IPS DF 6.9 (cell line): ENCODE measurements at regions not wholly inside any gene's neighbourhood (a gene's known extent, or its start where the extent isn't known, plus 50 kb on each side); places are given as distances from the start of the nearest gene placed in this dataset.
"Not testable (repeated sequence)": the region's sequence is repeated elsewhere in the genome, so short reads cannot be mapped to it uniquely, and the experiment has no call there.

Experiments
- DNase-seq: peaks from one replicate; pipeline ENCODE4 v3.0.0-alpha.2; 2013; ENCODE audit warnings: low read depth, low spot score
- H3K27ac ChIP-seq: one replicate; pipeline ENCODE4 v1.5.1; 2013; ENCODE audit warnings: low read length, control low read depth
- H3K27me3 ChIP-seq: 2 replicates; pipeline ENCODE4 v1.6.1; 2013; ENCODE audit warnings: mild to moderate bottlenecking, low read length; ENCODE audit not compliant: control insufficient read depth, insufficient read depth
- H3K36me3 ChIP-seq: 2 replicates; pipeline ENCODE4 v1.6.1; 2013; ENCODE audit warnings: low read length; ENCODE audit not compliant: control insufficient read depth, insufficient read depth
- H3K4me1 ChIP-seq: 2 replicates; pipeline ENCODE4 v1.6.1; 2013; ENCODE audit warnings: low read length; ENCODE audit not compliant: control insufficient read depth, insufficient read depth
- H3K4me3 ChIP-seq: 2 replicates; pipeline ENCODE4 v1.5.1; 2013; ENCODE audit warnings: mild to moderate bottlenecking, low read length
- H3K9me3 ChIP-seq: 2 replicates; pipeline ENCODE4 v1.6.1; 2013; ENCODE audit warnings: low read length, inconsistent platforms; ENCODE audit not compliant: control insufficient read depth, insufficient read depth
- WGBS: extraction: QIAGEN DNeasy Blood & Tissue Kit; methylation state at CpG from one replicate; pipeline ENCODE4 v1.1.7; 2013; ENCODE audit warnings: mixed read lengths, missing lambda C conversion rate; ENCODE audit not compliant: insufficient read length, insufficient coverage; 5-methylcytosine and 5-hydroxymethylcytosine counted together

DNA sequence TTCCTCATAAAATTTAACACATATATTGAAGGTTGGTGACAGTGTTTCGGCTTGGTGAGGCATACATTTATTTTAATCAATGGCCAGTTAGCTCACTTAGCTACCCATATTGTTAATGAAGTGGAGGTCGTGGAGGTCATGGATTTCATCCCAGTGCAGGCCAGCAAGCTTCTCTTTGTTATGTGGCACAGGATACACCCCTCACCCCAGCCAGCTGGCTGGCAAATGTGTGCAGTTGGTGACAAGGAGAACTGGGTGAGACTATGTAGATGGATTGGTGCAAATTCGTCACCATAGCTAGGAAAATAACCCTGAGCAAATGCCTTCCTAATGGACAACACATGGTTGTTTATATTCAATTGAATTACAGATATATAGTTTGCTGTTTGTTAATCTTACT lies 50.5 kb upstream of the FOXP2 start:
- no peak overlapping the region for H3K4me3 ChIP-seq
- no CpG with 5 or more reads among the region's 3 CpGs for WGBS
- H3K36me3 ChIP-seq: no peaks in the 10 kb centered on the region
- no peaks in the 10 kb centered on the region for H3K9me3 ChIP-seq
- H3K4me1 ChIP-seq: no peaks in the 10 kb centered on the region
- no peak for DNase-seq
- H3K27me3 ChIP-seq: no peaks in the 10 kb centered on the region
- H3K27ac ChIP-seq: no peak overlapping the region

DNA sequence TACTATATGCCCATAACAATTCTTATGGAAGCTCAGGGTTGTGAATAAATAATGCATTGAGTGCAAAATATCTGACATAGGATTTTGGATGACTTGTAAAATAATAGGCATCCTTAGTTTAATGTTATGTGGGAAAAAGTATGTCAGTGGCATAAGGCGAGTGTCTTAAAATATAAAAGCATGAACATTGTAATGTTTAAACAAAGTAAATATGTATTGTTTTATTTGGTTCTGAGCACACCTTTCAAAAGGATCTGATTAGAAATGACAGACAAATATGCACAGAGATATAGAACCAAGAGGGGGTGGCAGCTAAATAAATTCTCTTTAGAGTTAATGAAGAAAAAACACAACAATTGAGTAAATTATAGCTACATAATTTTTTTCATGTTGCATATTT lies 51.3 kb upstream of the FOXP2 start:
- Histone ChIP-seq H3K27ac (no peak overlapping the region), H3K36me3 (no peaks in the 10 kb centered on the region), H3K27me3 (no peaks in the 10 kb centered on the region), H3K4me1 (no peaks in the 10 kb centered on the region), H3K9me3 (no peaks in the 10 kb centered on the region), H3K4me3 (no peak overlapping the region)
- no peak for DNase-seq
- no CpG with 5 or more reads among the region's 1 CpG for WGBS

DNA sequence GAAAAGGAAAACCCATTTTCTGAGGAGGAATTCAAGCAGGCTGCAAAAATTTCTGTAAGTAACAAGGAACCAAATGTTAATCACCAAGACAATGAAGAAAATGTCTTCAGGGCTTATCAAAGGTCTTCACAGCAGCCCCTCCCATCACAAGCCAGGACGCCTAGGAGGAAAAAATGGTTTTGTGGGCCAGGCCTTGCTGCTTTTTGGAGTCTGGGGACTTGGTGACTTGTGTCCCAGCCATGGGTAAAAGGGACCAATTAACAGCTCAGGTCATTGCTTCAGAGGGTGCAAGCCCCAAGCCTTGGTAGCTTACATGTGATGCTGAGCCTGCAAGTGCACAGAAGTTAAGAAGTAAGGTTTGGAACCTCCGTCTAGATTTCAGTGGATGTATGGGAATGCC lies 55.7 kb upstream of the FOXP2 start:
- WGBS: no CpG with 5 or more reads among the region's 2 CpGs

DNA sequence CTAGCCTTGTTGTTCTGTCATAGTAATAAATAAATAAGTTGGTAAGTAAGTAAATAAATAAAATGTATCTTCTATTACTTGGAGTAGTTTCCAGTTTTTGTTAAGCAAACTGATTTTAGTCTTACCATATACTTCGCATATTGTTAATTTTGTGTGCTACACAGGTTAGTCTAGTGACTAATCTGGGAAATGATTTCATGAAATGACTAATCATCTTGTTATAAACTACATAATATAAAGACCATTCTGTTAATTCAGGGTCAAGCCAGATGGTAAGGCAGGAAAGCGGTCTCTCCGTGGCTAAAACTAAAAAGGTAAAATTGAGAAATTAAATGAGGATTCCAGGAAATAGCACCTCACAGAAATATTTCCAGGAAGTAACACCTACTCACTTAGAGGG lies 58.5 kb upstream of the FOXP2 start:
- DNase-seq: no peak
- WGBS: no CpG with 5 or more reads among the region's 3 CpGs
- Histone ChIP-seq H3K9me3 (no peaks in the 10 kb centered on the region), H3K27ac (no peak overlapping the region), H3K27me3 (no peaks in the 10 kb centered on the region), H3K36me3 (no peaks in the 10 kb centered on the region), H3K4me3 (no peak overlapping the region), H3K4me1 (no peaks in the 10 kb centered on the region)

More for the DNA sequence above, 55.7 kb upstream of the FOXP2 start:
- Histone ChIP-seq H3K27ac (no peak overlapping the region), H3K4me3 (no peak overlapping the region), H3K4me1 (no peaks in the 10 kb centered on the region), H3K27me3 (no peaks in the 10 kb centered on the region), H3K9me3 (no peaks in the 10 kb centered on the region), H3K36me3 (no peaks in the 10 kb centered on the region)
- no peak for DNase-seq

DNA sequence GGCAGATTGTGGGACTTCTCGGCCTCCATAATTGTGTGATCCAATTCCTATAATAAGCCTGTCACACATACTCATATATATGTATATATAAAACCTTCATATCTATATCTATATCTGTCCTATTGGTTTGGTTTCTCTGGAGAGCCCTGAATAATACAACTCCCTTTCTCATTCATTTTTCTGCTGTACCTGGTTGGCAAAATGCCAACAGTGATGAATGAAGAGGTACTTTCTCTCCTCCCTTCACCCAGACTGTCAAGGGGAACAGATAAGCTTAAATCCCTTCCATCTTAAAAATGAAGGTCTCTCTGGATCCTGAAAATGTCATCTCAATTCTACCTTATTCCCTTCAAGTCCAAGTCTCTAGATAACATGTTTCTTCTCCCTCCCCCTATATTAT lies 60.3 kb upstream of the FOXP2 start:
- H3K9me3 ChIP-seq: no peaks in the 10 kb centered on the region
- no CpG with 5 or more reads among the region's 1 CpG for WGBS
- no peaks in the 10 kb centered on the region for H3K36me3 ChIP-seq
- H3K27me3 ChIP-seq: no peaks in the 10 kb centered on the region
- no peak for DNase-seq
- no peaks in the 10 kb centered on the region for H3K4me1 ChIP-seq
- H3K4me3 ChIP-seq: no peak overlapping the region
- H3K27ac ChIP-seq: no peak overlapping the region

DNA sequence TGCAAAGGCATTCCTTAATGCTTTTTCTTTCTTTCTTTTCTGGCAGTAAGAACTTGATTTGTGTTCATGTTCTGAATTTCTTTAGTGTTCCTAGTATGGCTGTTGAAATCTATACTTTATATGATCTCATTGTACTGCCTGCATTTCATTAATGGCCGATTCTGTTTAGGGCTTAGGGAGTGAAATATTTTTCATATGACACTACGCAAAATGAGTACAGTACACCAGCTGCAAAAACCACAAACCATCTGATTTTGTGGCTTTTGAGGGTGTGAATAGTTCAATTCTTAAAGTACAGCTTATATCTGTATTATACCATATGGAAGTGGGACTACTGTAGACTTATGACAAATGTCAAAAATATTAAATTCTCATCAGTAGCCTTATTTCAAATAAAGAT lies 69.1 kb upstream of the FOXP2 start:
- Histone ChIP-seq H3K4me1 (no peaks in the 10 kb centered on the region), H3K27ac (no peak overlapping the region), H3K27me3 (no peaks in the 10 kb centered on the region), H3K36me3 (no peaks in the 10 kb centered on the region), H3K9me3 (no peaks in the 10 kb centered on the region), H3K4me3 (no peak overlapping the region)
- no CpG with 5 or more reads among the region's 2 CpGs for WGBS
- DNase-seq: no peak

DNA sequence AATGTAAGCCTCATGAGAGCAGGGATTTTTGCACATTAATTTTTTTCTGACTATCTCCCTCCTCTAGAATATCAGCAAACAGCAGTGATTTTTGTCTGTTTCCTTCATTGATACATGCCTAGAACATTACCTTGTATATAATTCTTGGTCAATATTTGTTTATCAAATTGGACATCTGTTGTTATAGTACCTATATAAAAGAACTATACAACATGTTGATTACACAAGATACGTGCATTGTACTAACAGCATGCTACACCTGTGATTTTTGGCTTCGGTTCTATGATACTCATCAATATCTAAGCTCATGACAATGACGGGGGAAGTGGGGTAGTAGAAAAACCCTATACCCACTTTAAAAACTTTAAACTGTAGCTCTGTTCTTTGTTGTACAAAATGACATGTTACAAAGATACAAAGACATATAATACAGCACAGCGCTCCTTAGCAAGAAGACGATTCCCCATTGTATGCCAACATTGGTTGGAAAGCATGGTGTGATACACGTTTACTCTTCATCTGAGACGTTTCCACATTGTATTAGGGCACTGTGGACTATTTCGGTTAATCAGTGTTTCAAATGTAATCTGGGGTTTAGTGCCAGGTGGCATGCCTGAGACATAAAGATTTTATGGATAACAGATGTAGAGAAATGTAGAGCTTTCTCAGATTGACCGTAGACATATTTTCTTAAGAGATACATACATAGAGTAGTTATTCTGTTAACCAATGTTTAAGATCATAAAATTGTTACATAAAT lies 70.5 kb upstream of the FOXP2 start:
- H3K27me3 ChIP-seq: no peaks in the 10 kb centered on the region
- no peaks in the 10 kb centered on the region for H3K4me1 ChIP-seq
- no CpG with 5 or more reads among the region's 9 CpGs for WGBS
- no peak overlapping the region for H3K27ac ChIP-seq
- no peak for DNase-seq
- no peaks in the 10 kb centered on the region for H3K36me3 ChIP-seq
- no peaks in the 10 kb centered on the region for H3K9me3 ChIP-seq
- H3K4me3 ChIP-seq: no peak overlapping the region

DNA sequence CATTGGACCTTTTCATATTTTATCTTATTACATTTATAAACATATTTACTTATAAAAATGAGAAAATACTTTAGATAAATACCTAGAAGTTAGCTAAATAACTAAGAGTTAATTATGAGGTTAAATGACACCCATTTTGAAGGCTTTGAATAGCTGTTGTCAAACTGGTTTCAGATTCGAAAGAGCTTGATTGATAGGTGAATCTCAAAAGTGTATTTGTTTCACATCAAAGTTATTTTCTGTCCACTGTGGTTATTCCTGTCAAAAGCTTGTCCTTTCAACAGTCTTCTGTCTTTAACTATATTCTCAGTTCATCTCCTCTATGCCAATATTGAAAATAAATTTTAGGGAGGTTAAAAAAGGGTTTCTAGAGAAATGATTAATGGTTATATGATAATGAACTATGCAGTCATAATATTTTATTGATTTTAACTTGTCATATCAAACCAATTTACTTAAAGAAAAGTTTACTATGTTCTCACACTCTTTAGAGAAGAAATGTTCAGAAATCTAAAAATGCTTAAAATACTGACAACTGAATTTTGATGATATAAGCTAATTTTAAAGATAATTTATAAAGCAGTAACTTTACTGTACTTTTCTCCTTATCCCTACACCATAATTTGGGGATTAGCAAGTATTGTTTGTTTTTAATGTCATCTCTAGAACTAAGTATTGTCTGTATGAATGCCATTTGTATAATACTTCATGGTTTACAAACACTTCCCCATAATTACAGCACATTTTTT lies 72.0 kb upstream of the FOXP2 start:
- DNase-seq: no peak
- H3K9me3 ChIP-seq: no peaks in the 10 kb centered on the region
- H3K27me3 ChIP-seq: no peaks in the 10 kb centered on the region
- no peak overlapping the region for H3K4me3 ChIP-seq
- no peaks in the 10 kb centered on the region for H3K4me1 ChIP-seq
- no peaks in the 10 kb centered on the region for H3K36me3 ChIP-seq
- no peak overlapping the region for H3K27ac ChIP-seq
- WGBS: no CpG with 5 or more reads among the region's 1 CpG

DNA sequence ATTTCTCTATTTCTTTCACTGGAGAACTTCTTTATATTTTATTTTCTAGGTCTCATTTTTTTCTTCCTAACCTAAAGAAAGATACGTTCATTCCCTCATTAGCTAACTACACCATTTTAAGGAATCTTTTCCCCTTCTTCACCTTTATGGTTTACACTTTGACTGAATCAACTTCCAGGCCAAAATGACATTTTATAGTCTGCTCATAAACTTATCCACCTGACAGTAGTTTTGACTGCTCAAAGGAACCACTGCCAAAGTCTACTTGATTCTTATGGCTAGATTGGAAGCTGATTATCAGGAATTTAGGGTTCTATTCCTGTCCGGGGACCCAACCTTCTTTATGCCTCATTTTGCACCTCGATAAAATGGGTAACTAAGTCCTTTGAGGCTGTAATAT lies 73.0 kb upstream of the FOXP2 start:
- no peaks in the 10 kb centered on the region for H3K4me1 ChIP-seq
- H3K9me3 ChIP-seq: no peaks in the 10 kb centered on the region
- no peak for DNase-seq
- H3K27ac ChIP-seq: no peak overlapping the region
- H3K36me3 ChIP-seq: no peaks in the 10 kb centered on the region
- H3K4me3 ChIP-seq: no peak overlapping the region
- H3K27me3 ChIP-seq: no peaks in the 10 kb centered on the region
- WGBS: no CpG with 5 or more reads among the region's 3 CpGs

DNA sequence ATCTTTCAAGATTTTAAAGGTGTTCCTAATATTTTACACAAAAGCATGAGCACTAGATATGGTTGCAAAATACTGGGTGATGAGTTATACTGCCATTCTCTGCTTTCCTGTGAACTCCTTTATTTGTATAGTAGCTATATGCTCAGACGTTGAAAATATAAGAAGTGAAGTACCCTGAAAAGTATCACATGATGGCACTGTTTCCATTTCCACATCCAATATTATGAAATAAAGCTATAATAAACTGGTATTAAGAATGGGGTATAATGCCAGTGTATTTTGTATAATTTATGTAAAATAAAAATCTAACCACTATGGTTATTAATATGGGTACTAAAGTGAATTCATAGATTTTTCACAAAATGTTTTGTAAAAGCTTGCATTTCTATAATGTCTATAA lies 79.6 kb upstream of the FOXP2 start:
- no CpG with 5 or more reads among the region's 1 CpG for WGBS
- Histone ChIP-seq H3K27me3 (no peaks in the 10 kb centered on the region), H3K9me3 (no peaks in the 10 kb centered on the region), H3K27ac (no peak overlapping the region), H3K4me3 (no peak overlapping the region), H3K4me1 (no peaks in the 10 kb centered on the region), H3K36me3 (no peaks in the 10 kb centered on the region)
- no peak for DNase-seq

DNA sequence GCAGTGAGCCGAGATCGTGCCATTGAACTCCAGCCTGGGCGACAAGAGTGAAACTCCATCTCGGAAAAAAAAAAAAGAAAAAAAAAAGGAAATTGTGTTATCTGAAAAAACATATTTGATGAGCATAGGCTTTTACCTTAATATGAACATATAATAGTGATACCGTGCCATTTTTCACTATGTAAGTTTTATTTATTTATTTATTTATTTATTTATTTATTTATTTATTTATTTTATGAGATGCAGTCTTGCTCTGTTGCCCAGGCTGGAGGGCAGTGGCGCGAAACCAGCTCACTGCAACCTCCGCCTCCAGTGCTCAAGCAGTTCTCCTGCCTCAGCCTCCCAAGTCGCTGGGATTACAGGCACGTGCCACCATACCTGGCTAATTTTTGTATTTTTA lies 85.2 kb upstream of the FOXP2 start:
- DNase-seq, H3K4me3 ChIP-seq, H3K9me3 ChIP-seq, H3K36me3 ChIP-seq, H3K4me1 ChIP-seq, H3K27ac ChIP-seq, H3K27me3 ChIP-seq: not testable (repeated sequence)
- no CpG with 5 or more reads among the region's 10 CpGs for WGBS
